CD4-positive, alpha-beta T cell treated with Interleukin-10 for 1 hour (primary cell): ENCODE measurements at regions not wholly inside any gene's neighbourhood (a gene's known extent, or its start where the extent isn't known, plus 50 kb on each side); places are given as distances from the start of the nearest gene placed in this dataset.

ENCODE experiments used
- DNase-seq: peaks from one replicate; pipeline ENCODE4 v3.0.0-alpha.2; 2020

DNA sequence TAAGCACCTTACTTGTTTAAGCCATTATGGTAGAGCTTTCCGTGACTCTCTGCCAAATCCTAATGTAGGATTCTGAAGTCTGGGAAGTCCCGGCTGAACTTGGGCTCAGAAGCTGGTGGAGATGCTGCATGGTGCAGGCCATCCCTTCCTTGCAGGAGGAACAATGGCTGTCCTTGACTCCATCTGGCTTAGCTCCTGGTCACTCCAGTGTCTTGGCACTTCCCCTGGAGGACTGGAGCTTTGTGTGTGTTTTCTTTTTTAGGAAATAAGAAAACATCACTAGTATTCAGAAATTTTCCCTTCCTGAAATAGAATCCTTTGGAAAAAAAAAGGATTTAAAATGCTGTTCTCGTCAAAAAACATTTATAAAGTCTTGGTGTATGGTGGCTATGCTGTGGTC is 209.3 kb upstream of the ROPN1 start:
- no peak for DNase-seq

- DNase-seq = no peak
These were observed 209.9 kb upstream of the ROPN1 start for GRCh38 chr3:124201786-124202185.

- no peak for DNase-seq
These were observed 210.8 kb upstream of the ROPN1 start for GRCh38 chr3:124202754-124203153.

- DNase-seq = no peak
These were observed 211.4 kb upstream of the ROPN1 start for GRCh38 chr3:124203292-124203691.

DNA sequence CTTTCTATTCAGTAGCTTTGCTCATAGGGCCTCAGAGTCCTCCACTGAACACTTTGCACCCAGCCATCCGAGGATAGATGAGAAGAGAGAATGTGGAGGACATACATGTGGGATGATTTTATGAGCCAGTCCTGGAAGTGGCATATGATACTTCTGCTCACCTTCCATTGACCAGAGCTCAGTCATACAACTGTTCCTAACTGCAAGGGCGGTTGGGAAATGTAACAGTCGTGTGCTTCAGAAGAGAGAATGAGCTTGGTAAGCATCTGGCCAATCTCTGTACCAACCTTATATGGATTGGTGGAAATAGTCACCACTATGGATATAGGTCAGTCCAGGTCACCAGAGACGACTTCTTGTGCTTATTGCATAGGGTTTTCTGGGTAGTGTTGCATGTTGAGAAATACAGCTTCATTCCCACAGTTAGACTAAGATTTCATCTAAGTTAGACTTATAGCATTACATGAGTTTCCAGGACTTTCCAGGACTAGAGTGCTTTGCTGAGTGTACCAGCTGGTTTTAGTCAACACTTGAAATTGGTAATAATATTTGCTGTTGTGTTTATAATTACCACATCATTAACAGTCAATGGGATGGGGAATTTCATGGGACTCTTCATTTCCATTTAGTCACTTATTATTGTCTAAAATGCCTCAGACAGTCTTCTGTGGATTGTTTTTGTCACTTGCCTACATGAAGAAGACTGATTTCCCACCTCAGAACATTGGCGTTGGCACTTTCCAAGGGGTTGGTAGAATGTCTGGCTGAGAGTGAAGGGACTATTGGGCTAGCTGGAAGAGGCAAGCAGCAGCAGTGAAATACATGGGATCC is 214.5 kb upstream of the ROPN1 start:
- DNase-seq = no peak

GRCh38 chr3:124207077-124207476 is 215.2 kb upstream of the ROPN1 start:
- no peak for DNase-seq

DNA sequence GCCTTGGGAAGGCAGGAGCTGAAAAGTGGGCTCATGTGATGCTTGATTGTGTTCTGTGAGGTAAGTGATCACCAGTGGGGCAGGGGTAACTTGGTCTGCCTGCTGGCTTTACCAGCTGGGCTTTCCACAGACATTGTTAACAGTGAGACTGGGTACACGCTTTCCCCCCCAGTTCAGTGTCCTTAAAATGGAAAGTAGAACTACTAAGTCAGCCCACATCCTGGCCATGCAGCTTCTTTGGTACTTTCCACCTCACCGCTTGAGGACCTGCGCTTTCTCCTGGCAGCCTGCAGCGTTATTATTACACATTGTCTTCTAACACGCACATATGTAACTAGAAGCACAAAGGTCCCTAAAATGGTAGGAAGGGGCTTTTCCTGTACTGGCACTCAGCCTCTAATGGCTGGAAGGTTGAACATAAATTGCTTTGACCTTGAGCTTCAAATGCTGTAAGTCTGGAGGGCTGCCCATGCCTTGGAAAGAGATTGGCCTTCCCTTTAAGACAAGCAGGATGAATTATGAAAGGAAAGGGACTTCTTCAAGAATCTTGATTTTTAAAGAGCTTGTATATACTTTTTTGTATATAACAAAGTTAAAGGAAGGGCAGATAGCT is 216.1 kb upstream of the ROPN1 start:
- DNase-seq = no peak

DNA sequence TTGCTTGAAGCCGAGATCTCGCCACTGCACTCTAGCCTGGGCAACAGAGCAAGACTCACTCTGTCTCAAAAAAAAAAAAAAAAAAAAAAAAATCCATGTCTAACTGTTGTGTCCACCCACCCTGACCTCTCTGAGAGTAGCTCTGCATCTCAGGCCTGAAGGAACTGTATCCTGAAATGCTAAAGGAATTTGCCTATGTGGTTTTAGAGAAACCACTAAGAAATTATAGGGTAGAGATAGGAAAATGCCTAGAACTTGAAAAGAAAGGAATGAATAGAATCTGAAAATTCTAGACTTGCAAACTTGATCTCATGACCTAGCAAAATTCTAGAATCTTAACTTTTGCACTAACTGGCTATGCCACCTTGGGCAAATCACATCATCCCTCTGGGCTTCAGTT is 217.5 kb upstream of the ROPN1 start:
- no peak for DNase-seq

- no peak for DNase-seq
These were observed 219.0 kb upstream of the ROPN1 start for GRCh38 chr3:124210899-124211298.

- no peak for DNase-seq
These were observed 221.7 kb upstream of the ROPN1 start for GRCh38 chr3:124213641-124214040.

GRCh38 chr3:124217542-124217941 is 225.6 kb upstream of the ROPN1 start:
- no peak for DNase-seq

DNA sequence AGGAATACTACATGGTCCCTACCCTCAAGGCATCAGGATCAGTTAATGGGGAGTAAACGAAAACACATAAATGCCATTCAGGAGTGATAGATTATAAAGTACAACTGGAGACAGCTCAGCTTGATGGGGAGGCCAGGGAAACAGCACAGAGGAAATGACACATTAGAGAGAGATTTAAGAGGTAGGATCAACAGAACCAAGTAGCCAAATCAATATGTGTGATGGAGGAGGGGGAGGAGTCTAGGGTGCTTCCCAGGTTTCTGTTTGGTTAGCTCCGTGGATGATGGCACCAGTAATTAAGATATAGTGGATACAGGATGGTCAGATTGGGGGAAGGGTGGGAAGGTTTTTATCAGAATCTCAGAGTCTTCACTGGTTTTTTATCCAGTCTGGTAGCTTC is 229.5 kb upstream of the ROPN1 start:
- DNase-seq = no peak

- DNase-seq = no peak
These were observed 231.9 kb upstream of the ROPN1 start for GRCh38 chr3:124223853-124224252.

DNA sequence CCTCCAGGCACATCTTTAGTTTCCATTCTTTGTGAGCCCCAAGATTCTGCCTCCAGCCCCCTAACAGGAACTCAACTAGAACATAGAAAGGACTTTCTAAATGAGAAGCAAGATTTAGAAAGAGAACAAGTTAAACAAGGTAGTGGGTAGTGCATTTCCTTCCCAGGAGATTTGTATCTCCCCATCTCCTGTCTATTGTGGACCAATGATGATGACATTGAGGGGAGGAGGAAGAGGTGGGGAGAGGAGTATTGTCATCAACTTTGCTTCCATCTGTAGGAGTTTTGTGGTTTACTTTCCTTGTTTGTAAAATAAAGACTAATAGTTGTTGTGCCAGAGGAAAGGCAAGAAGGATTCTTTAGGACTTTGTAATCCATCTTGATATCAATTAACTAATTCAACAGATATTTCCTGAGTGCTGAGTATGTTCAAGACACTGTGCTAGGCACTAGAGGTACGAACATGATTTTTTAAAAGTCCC is 235.3 kb upstream of the ROPN1 start:
- DNase-seq = no peak

DNA sequence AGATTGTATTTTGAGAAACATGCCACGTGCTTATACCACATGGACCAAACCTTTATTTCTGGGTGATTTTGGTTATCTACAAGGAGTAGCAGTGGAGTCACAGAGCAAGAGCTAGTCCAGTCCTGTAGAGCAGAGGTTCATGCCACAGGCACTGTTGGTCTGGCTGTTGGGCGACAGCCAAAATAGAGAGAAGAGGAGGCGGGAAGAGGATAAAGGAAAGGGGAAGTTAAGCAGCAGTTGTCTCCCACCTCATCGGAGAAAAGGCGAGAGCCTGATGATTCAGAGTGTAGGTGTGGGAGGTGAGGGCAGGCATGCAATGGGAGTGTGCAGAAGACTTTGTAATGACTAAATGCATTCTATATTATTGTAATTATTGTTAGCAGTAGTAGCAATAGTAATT is 237.5 kb upstream of the ROPN1 start:
- no peak for DNase-seq

GRCh38 chr3:124229836-124230235 is 237.9 kb upstream of the ROPN1 start:
- no peak for DNase-seq

DNA sequence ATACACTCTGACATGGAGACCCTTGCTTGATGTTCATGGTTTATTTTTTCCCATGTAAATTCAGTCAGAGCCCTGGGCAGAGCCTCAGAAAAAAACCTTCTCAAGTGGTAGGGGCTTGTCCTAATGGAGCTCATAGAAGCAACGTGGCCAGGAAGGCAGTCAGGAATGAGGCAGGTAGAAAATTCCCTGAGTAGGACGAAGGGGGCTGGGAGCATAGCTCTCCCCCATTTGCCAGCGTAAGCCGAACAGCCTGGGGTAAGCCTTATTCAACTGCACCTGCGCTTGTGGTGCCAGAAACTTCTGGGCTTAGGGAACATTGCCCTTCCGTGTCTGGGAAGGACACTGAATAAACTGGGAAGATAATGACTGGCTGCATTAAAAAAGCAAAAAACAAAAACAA is 238.5 kb upstream of the ROPN1 start:
- no peak for DNase-seq

DNA sequence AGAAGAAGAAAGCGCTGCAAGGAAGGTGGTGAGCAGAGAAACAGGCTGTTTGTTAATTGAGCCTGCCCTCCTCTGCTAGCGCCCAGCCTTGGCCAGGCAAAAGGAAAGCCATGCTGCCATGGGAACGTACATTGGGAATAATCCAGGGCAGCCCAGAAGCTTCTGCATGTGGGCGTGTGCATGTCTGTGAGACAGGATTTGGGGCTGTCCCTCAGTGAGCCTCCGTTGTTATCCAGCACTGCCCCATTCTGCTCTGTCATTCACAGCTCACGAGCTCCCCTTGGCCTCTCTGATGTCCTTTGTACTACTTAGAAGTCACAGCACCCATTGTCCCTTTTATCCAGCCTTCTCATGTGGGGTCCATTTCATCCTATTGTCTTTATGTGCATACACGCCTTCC is 239.1 kb upstream of the ROPN1 start:
- no peak for DNase-seq

GRCh38 chr3:124234852-124235252 is 242.9 kb upstream of the ROPN1 start:
- no peak for DNase-seq

DNA sequence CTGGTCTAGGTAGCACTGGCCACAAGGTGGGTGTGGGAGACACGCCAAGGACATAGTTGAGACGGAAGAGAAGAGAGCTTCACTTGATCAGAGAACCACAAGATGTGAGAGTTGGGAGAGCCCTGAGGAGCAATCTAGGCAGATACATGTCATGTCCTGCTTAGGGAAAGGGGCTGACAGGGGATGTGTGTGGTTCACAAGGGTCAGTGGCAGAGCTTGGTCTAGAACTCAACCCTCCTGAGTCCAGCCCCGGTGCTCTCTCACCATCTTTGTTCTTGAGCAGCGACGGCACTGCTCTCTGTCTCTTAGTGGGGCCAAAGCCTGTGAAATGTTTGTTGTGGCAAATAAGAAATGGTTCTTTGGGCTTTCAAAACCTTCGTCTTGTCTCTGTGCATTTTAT is 243.5 kb upstream of the ROPN1 start:
- no peak for DNase-seq

DNA sequence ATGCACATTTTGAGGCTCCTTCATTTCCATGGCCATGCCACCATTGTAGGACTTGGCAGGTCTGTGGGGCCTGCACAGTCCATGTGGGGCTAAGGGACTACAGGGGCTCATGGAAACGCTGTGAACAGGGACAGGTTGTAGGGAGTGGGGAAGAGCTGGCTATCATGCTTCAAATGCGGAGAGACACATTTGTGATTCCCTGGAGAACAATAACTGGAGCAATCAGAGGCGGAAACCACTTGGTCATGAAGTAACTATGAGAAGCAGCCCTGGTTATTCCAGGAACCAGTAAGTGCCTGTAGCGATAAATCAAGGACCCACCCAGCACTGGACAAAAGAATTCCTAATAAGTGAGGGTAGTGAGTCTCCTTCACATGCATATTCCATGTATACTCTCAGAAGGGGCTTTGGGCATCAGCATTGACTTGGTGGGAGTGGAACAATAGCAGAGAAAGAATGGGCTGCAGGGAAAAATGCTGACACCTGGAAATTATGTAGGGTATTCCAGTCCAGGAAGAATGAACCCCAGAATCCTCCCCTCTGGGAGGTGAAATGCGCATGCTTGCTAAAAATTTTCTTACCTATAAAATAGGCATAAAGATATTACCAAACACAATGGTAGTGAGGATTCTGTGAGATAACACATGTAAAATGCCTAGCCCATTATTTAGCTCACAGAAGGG is 251.4 kb upstream of the ROPN1 start:
- no peak for DNase-seq

DNA sequence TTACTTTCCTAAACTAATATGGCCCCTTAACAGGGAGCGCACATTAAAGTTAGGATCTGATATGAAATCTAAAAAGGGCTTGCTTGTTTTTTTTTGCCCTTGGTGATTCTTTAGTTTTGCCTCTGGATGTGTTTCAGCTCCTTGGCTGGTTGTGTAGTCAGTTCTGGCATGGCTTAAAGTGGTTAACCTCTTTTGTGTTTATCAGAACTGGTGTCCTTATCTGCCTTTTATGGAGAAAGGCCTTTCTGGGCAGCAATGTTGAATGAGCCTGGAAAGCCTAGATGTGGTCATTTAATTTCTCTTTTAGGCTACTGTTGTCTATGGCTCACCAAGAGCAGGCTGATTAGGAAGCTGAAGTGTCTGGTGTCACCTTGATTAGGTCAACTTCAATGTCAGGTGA is 254.5 kb upstream of the ROPN1 start:
- DNase-seq = no peak

GRCh38 chr3:124246949-124247348 is 255.0 kb upstream of the ROPN1 start:
- no peak for DNase-seq

DNA sequence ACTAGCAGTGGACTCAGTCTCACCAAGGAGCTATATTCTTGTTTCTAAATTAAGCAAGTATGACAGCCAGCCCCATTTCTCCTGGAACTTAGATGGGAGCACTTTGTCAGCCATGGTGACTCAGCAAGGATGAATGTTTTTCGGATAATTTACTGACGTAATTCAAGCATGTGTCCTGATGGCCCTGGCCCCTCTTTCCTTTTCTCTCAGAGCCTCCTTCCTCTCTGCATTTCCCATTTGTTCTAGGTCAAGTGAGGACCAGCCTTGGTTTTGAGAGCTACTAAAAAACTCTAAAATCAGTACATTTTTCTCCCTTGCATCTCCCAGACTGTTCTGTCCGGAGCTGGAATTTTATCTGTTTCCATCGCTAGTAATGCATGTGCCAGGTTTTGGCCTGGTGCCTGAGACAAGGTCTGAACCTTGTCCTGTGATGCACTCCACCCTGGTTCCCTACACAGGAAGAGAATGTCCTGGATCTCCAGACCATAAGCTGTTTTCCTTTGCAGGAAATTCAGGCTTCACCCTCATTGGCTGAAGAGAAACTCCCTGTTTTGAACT is 256.6 kb upstream of the ROPN1 start:
- no peak for DNase-seq
